Ramos (cell line): ENCODE measurements at regions not wholly inside any gene's neighbourhood (a gene's known extent, or its start where the extent isn't known, plus 50 kb on each side); places are given as distances from the start of the nearest gene placed in this dataset.

Experiments used
- in situ Hi-C: fragments of 300-500 bp; cut with MboI; formaldehyde crosslinking; loops from one replicate; pipeline ENCODE4 v1.14.3; 2022; ENCODE audit warnings: low sequenced_read_pairs; ENCODE audit not compliant: unreplicated experiment

DNA sequence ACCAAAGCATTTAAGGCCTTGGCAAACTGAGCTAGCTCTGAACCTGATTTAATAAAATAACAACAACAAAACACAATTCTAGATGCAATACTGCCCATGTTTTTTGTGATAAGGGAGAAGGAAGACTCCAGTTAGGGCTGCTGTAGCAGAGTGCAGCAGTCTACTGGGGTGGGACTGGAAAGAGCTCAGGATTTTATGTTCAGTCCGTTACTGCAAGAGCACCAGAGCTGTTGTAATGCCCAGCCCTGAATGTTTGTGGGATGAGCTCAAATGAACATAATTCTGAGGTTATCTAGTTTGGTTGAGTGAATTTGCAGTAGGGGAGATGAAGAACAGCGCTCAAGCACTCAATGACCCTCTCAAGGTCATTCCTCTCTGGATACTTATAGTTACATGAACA, 743.8 kb downstream of the FAT4 start:
- in situ Hi-C loops = no loop called here

DNA sequence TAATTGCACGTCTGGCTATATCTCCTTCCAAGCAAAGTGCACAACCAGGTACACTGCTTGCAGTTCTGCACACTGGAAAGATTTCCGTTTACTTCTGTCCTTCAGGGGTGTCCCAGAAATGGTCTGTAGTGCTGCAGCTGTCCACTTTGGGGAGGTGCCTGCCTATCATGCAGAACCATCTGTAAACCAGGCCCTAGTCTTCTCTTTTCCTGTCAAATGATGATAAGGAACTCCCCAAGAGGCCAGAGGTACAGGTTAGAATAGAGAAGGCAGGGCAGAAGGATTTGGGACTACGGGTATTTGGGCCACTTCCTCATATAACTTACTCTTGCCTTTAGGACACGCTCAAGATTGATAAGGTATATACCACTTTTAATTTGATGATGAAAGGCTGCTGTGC, 746.9 kb downstream of the FAT4 start:
- in situ Hi-C loops = no loop called here

DNA sequence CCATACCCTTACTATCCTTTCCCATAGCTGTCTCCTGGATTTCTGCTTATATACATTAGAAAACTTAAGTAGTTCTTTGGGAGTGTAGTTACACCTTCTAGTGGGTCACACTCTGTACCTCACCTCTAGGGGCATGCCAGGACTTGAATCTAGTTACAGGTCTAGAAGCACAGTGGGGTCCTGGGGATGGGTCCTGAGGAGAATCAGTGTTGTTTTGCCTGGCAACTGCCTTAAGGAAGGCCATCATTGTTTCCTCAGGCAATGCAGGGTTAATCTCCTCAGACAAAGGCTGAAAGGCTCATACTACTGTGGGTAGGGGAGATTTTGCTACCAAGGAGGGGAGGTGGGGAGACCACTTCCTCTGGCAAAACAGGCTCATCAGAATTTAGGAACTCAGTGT, 750.3 kb downstream of the FAT4 start:
- in situ Hi-C loops = no loop called here

DNA sequence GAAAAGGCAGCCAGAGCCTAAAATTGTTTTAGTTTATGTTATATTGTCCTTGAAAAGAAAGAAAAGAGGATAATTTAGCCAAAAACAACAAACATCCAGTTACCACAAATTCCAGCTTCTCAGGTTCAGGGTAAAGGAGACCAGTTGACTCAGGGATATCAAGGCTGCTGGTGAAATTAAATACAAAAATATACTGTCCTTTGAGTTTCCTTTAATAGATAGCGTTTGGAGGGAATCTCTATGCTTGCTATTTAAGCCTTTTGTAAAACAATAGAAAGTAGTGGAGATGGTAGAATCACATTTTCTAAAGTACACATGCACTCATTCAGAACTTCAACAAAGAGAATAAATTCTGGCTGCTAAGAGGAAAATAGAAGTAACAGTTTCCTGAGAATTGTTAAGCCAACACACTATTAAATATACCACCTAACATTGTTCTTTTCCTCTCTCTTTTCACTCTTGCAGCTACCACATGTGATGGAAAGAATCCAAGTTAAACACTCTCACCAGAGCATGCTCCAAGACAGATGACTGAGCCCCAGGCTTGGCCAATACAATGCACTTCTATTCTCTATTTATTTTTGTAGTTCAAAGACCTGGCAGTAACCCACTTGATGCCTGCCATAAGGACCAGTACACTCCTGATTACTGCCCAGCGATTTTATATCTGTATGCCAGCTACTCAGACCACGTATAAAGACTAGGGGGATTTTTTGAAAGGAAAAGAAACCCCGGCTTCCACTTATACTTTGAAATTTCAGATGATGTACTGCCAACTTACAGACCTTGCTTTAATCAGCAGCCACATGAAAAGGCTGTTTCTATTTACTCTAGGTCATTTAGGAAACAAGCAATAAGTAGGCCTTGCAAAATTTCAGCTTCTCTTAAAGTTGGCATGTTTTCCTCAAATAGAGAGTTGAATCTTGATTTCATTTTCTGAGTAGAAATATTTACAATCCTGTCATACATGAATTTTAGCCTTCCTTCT, 756.9 kb downstream of the FAT4 start:
- in situ Hi-C loops = no loop called here

DNA sequence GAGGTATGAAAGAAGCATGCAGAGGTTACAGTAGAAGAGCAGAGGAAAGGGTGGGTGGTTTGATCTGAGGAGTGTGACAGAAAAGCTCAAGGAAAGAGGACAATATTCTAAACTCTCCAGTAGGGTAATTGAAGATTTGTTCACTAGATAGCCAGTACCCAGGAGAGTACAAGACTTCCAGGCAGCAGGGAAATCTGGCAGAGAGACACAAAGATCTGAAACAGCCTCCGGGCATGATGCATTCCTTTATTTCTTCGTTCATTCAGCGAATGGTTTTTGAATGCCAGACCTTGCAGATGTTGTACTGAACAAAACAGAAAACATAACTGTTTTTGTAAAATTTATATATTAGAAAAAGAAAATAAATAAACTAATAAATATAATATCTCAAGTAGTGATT, 766.6 kb downstream of the FAT4 start:
- in situ Hi-C loops = no loop called here

DNA sequence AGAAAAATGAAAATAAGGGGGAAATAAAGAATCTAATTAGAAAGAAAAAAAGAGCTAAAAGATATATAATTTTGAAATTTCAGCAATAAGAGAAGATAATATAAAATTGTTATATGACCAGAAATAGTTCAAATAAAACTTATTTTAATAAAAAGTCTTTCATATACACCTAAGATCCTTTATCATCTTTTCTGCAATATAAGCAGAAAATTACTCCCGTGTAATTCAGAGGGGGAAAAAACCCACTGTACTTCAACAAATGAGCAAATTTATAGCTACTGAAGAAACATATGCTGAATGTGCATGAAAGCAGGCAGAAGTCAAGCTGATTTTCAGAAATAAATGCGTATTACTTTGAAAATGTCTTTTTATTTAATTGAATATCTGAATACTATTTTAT, 771.3 kb downstream of the FAT4 start:
- in situ Hi-C loops = no loop called here

DNA sequence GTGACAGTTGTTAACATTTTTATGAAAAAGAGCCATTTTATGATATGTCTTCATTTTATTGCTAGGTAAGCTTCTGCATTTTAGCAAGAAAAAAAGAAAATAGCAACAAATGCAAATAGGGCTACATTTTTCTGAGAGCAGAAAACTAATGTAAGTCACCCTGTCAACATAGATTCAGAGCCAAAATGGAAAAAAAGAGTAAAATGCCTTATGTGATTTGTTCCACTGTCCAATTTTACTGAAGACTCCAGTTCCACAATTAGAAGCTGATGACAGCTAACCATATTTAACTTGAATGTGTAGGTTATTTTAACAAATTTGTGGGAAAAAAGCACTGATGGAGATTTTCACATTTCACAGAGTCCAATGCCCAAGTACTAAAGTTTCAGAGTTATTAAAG, 772.3 kb downstream of the FAT4 start:
- in situ Hi-C loops = no loop called here

DNA sequence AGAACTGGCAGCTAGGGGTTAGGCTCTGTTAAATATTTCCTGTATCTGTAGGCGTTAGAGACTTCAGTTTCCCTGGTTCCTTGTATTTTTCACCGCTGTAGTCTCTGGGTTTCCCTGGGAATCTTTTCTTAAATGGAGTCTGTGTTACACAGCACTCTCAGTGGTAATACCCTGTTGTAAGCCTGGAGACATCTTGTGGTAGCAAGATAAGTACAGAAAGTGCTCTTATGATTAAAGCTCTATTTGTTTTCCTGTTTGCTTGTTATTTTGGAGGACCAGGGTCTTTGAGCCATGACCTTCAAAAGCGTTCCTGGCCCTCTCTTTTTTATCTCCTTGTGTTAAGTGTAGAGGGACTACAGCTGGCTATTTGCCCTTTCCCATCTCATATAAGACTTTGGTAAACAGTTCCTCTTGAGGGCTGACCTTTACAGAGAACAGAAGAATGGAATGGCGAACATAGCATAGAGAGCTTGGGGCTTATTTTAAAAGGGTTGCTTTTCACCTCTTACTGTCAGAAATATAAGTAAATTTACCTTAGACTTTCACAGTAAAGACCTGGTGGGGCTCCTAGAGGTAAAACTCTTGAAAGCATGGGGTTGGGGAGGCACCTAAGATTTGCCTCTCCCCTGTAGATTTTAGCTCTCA, 782.5 kb downstream of the FAT4 start:
- in situ Hi-C loops = no loop called here

DNA sequence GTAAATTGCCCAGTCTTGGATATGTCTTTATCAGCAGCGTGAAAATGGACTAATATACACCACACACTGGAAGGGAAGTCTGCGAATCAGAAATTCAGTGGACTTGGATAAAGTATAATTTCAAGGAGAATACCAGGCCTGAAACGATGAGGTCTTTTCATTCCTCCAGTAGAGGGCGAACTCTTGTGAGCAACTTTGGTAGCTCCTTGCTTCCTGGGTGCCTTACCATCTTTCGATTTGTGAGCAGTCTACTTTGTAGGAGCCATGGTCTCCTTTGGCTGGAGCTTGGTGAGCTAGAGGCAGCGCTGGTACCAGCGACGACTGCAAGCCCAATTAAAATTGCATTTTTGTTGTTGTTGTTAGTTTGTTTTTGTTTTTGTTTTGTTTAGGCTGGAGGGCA, 791.9 kb downstream of the FAT4 start:
- in situ Hi-C loops = no loop called here

DNA sequence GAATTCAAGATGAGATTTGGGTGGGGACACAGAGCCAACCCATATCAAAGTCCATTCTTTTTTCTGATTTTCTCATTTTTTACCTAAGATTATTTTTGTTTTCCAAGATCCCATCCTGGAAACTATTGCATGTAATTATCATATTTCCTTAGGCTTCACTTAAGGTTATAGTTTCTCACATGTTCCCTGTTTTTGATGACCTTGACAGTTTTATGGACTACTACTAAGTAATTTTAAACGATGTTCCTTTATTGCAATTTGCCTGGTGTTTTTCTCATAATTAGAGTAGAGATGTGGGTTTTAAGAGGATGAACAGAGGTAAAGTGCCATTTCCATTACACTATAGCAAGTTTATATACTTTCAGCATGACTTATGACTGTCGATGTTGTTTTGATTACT, 795.1 kb downstream of the FAT4 start:
- in situ Hi-C loops = no loop called here

DNA sequence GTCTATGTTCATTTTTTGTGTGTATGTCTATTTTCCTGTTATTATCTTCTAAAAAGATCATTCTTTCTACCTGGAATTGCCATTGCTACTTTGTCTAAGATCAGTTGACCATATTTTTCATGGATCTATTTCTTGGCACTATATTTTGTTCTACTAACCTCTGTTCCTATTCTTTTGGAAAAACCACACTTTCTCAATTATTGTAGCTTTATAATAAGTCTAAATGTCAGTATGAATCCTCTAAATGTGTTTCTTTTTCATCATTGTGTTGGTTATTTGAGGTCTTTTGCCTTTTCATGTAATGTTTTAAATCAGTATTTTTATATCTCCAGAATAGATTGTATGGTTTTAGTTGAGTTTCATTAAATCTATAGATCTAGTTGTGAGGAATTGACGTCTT, 798.3 kb downstream of the FAT4 start:
- in situ Hi-C loops = no loop called here

DNA sequence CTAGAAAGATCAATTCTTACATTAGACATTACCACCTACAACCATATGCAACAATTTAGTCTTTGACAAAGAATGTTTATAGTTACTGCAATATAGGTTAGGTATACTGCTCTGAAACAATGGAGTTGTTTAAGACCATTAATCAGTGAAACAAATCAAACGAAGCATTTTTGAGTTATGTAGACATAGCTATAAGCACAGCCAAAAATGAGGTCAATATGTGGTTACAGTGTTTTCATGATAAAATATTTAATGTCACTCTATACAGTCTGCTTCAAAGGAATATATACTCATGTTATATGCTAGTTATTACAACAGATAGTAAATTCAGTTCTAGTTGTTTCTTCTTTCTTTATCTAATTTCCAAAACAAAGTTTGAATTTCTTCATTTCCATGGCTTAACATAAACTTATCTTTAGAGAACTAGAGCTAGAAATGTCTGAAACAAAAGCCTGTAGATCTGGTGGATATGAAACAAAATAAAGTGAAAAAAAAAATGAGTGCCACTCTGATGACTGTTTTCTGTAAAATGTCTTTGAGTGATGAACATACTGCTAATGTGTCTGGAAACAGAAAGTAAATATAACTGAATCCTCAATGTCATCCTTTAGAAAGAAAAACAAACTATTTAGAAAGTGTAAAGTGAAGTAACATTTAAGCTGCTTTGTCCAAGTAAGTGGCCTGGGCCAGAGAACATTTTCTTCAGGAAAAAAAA, 809.0 kb downstream of the FAT4 start:
- in situ Hi-C loops = no loop called here

DNA sequence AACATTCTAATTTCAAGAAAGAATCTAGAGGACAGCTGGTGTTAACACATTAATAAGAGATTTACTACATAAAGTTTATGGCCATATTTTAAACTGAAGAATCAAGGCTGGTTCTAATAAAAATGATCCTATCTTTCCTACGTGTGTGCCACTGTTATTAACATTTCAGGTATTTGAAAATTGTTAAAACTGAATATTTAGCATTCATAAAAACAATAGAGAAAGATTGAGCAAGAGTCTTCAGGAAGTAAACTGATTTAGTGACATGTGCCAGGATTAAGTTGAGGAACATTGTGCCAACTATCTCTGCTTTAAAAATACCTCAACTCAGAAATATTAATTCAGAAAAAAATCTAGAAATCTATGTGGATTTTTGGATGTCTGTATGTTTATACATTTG, 810.1 kb downstream of the FAT4 start:
- in situ Hi-C loops = no loop called here

DNA sequence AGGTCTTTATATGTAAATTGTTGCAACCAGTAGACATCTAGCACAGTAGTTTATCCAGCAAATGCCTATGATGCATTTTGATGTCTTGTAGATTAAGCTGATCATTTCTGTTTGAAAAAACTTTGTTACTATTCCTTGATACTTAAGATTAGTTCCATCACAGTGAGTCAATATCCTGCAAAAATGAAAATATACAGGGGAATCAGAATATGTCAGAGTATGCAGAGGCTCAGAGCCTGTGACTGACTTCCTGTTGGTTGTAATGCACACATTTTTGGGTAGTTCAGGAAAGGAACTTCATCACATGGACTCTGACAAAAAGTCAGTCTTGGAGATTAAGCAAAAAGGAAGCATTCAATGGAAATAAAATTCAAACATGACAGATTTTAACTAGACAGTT, 815.5 kb downstream of the FAT4 start:
- in situ Hi-C loops = no loop called here

DNA sequence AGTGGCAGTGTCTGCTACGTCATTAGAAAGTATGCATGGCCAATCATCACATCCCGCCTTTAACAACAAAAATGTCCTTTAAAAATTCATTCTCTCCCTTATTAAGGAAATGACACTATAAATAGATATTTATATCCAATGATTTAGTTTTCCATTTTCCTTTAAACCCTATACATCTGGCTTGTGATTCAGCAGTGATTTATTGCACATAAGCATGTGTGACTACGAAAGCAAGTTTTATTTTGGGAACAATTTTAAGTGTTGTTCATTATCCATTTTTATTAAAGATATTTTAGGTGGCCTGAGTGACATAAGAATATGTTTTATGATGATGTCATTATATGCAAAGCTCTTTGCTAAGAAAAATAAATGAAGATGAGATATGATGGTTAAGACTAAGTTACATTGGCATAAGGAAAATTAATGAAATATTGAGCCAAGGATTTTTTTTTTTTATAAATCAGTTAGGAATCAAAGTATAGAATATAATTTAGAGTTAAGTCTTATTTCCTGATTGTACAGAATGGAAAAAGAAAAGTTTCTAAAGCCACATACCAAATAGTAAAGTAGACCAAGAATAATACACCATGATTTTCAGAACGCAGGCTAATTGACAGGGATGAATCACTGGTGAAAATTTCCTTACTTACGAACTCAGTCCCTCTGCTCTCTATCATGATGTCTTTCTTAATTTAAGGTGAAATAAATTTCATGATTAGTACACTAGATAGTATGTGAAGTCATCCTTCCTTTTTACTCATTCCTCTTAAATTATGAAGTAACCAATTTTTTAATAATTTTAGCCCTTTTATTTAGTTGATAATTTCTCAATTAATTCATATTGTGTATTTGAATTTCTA, 822.4 kb downstream of the FAT4 start:
- in situ Hi-C loops = no loop called here

DNA sequence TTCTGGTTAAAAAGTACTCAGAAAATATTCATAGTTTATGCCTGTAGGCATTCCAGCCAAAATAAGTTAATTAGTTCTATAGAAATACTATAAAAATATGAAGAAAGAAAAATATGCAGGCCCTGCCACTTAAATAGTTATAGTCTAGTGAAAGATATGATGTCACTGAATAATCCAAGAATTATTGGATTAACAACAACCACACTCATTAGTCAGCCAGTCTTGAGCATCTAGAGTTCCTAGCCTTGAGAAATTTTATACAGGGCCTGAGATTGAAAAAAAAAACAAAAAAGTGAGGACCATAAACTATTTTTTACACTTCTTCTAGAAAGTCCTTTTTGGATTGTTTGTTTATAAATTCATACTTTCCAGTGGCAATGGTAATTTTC, 823.0 kb downstream of the FAT4 start:
- in situ Hi-C loops = no loop called here

DNA sequence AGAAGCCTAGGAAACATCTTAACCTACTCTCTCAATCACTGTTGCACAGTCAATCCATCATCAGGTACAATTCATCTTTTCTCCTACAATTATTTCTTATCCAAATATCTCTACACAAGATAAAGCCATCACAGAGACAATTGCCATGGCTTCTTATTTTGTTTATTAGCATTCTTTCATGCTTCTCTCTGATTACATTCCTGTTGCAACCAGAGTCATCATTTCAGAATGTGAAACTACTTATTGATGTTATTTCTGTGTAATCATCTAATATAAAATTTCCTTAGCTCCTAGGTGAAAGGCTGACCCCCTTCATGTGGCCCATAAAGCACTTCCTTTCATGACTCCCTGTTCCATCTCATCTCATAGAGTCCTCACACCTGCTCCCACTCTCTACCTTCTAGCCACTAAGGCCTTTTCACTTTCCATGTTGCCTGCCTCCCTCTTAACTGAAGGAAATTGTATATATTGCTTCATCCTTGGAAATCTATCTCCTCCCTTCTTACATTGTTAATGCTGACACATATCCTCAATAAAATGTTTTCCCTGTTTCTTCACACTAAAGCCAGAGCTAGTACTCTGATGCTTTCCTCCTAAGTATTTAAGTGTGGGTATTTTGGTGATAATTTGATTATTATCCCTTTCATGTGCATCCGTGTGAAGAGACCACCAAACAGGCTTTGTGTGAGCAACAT, 829.9 kb downstream of the FAT4 start:
- in situ Hi-C loops = no loop called here

DNA sequence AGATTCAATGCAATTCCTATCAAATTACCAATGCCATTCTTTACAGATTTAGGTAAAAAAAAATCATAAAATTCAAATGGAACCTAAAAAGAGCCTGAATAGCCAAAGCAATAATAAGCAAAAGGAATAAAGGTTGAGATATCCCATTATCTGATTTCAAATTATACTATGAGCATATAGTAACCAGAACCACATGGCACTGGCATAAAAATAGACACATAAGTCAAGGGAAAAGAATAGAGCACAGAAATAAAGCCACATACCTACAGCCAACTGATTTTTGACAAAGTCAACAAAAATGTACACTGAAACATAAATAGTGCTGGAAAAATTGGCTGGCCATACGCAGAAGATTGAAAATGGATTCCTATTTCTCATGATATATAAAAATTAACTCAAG, 853.7 kb downstream of the FAT4 start:
- in situ Hi-C loops = no loop called here

DNA sequence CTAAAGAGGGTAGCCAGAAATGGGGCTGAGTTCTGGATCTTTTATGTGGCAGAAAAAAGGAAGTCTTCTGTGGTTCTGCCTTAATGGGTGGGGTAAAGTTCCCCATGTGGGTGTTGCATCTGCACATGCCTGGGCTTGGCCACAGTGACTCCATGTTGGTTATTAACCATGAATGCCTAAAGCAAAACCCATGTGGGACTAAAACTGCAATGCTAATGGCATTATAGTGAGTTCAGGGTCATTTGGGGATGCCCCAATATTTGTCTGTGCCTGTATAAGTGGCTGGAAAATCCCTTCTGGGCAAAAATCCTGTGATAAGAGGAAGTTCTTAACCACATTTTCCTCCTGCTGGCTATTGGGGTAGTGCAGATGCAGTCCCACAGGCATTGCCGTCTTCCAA, 857.4 kb downstream of the FAT4 start:
- in situ Hi-C loops = no loop called here

DNA sequence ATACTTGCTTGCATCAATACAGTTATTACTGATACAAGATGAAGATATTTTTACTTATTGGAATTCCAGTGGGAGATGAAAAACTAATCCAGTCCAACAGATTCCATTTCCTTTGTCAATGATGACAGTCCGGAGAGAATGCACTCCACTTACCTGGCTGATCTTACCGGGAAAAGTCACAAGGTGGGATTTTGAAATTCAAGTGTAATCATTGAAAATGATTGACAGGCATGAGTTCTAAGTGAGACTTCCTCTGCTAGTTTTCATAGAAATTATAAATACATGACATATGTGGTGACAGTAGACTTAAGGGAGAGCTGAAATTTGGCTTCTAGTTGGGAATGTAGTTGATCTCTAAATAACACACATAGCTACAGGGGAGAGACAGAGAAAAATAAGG, 859.9 kb downstream of the FAT4 start:
- in situ Hi-C loops = no loop called here
